OCI-LY1 (cell line): ENCODE measurements at regions not wholly inside any gene's neighbourhood (a gene's known extent, or its start where the extent isn't known, plus 50 kb on each side); places are given as distances from the start of the nearest gene placed in this dataset.
"Not testable (repeated sequence)": the region's sequence is repeated elsewhere in the genome, so short reads cannot be mapped to it uniquely, and the experiment has no call there.

ENCODE experiments used
- H2AFZ ChIP-seq: fragments of 200-600 bp; sonication (generic), shearing (Covaris generic); 2 replicates; pipeline ENCODE4 v1.6.0; 2014; ENCODE audit warnings: antibody characterized with exemption, mild to moderate bottlenecking, low read length
- H3F3A ChIP-seq: fragments of 200-600 bp; sonication (generic), shearing (Covaris generic); 2 replicates; pipeline ENCODE4 v1.6.0; 2014; ENCODE audit warnings: mild to moderate bottlenecking, antibody characterized with exemption, low read length, moderate library complexity; ENCODE audit not compliant: insufficient read depth
- H3K27ac ChIP-seq: fragments of 200-600 bp; sonication (generic); 2 replicates; pipeline ENCODE4 v1.5.1; 2014; ENCODE audit warnings: low read length, mixed run types, mild to moderate bottlenecking, low read depth; ENCODE audit not compliant: poor library complexity, severe bottlenecking
- H3K27me3 ChIP-seq: fragments of 200-600 bp; sonication (generic); 2 replicates; pipeline ENCODE4 v1.6.0; 2014; ENCODE audit warnings: antibody characterized with exemption, mild to moderate bottlenecking, low read length, moderate library complexity; ENCODE audit not compliant: insufficient read depth
- H3K36me3 ChIP-seq: fragments of 200-600 bp; sonication (generic); 2 replicates; pipeline ENCODE4 v1.6.1; 2014; ENCODE audit warnings: mild to moderate bottlenecking, antibody characterized with exemption, low read length, moderate library complexity, mixed read lengths; ENCODE audit not compliant: insufficient read depth
- H3K4me1 ChIP-seq: fragments of 200-600 bp; sonication (generic); 2 replicates; pipeline ENCODE4 v1.5.1; 2014; ENCODE audit warnings: mild to moderate bottlenecking, low read length, moderate library complexity; ENCODE audit not compliant: insufficient read depth, severe bottlenecking
- H3K4me2 ChIP-seq: fragments of 200-600 bp; sonication (generic), shearing (Covaris generic); 2 replicates; pipeline ENCODE4 v1.6.1; 2014; ENCODE audit warnings: low read length
- H3K4me3 ChIP-seq: fragments of 200-600 bp; sonication (generic); 2 replicates; pipeline ENCODE4 v1.5.1; 2014; ENCODE audit warnings: low read length, low read depth, mild to moderate bottlenecking, mixed read lengths; ENCODE audit not compliant: poor library complexity, severe bottlenecking
- H3K79me2 ChIP-seq: fragments of 200-600 bp; shearing (Covaris generic); 2 replicates; pipeline ENCODE4 v1.6.1; 2016; ENCODE audit warnings: mixed run types, low read length, mixed read lengths; ENCODE audit not compliant: insufficient read depth
- H3K9ac ChIP-seq: fragments of 200-600 bp; sonication (generic), shearing (Covaris generic); 2 replicates; pipeline ENCODE4 v1.6.1; 2014; ENCODE audit warnings: mild to moderate bottlenecking, low read length, mixed read lengths
- H3K9me2 ChIP-seq: fragments of 200-600 bp; sonication (generic), shearing (Covaris generic); 2 replicates; pipeline ENCODE4 v1.6.1; 2014; ENCODE audit warnings: low read depth, mild to moderate bottlenecking, low read length, mixed read lengths
- H3K9me3 ChIP-seq: fragments of 200-600 bp; shearing (Covaris generic); 2 replicates; pipeline ENCODE4 v1.6.1; 2014; ENCODE audit warnings: low read length, mixed read lengths
- H4K20me1 ChIP-seq: fragments of 200-600 bp; sonication (generic), shearing (Covaris generic); 2 replicates; pipeline ENCODE4 v1.6.0; 2016; ENCODE audit warnings: mild to moderate bottlenecking, low read length; ENCODE audit not compliant: insufficient read depth
- EZH2 ChIP-seq: fragments of 200-600 bp; sonication (generic), shearing (Covaris generic); IDR thresholded peaks from 2 replicates; pipeline ENCODE4 v1.8.0; 2017; ENCODE audit warnings: borderline replicate concordance, mixed run types, mild to moderate bottlenecking, antibody characterized with exemption, low read length, moderate library complexity, mixed read lengths
- TF ChIP-seq, protein P1 (sequence below): fragments of 200-600 bp; sonication (generic), shearing (Covaris generic); IDR thresholded peaks from 2 replicates; pipeline ENCODE4 v1.5.1; 2017; ENCODE audit warnings: mild to moderate bottlenecking, antibody characterized with exemption, low read length, moderate library complexity, mixed read lengths

- Histone ChIP-seq H3K9me2 (no peaks in the 10 kb centered on the region), H4K20me1 (no peaks in the 10 kb centered on the region), H3K9me3 (no peaks in the 10 kb centered on the region; the same call in 1 of the 2 replicates), H3K4me2 (no peak overlapping the region), H3K4me3 (no peak overlapping the region), H2AFZ (no peak overlapping the region), H3K79me2 (no peaks in the 10 kb centered on the region), H3K36me3 (no peaks in the 10 kb centered on the region), H3F3A (no peaks in the 10 kb centered on the region), H3K4me1 (no peaks in the 10 kb centered on the region), H3K27me3 (no peaks in the 10 kb centered on the region), H3K9ac (no peak overlapping the region), H3K27ac (no peak overlapping the region)
- TF ChIP-seq, protein P1, sequence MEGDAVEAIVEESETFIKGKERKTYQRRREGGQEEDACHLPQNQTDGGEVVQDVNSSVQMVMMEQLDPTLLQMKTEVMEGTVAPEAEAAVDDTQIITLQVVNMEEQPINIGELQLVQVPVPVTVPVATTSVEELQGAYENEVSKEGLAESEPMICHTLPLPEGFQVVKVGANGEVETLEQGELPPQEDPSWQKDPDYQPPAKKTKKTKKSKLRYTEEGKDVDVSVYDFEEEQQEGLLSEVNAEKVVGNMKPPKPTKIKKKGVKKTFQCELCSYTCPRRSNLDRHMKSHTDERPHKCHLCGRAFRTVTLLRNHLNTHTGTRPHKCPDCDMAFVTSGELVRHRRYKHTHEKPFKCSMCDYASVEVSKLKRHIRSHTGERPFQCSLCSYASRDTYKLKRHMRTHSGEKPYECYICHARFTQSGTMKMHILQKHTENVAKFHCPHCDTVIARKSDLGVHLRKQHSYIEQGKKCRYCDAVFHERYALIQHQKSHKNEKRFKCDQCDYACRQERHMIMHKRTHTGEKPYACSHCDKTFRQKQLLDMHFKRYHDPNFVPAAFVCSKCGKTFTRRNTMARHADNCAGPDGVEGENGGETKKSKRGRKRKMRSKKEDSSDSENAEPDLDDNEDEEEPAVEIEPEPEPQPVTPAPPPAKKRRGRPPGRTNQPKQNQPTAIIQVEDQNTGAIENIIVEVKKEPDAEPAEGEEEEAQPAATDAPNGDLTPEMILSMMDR = no peak
- no peak for TF ChIP-seq EZH2
These were observed 142.1 kb upstream of the PTPRZ1 start for GRCh38 chr7:121730869-121731268.

- H3K4me2 ChIP-seq = no peak overlapping the region
- H3K27ac ChIP-seq = no peak overlapping the region
- H2AFZ ChIP-seq = no peak overlapping the region
These were observed 158.2 kb upstream of the PTPRZ1 start for GRCh38 chr7:121714559-121715303.

DNA sequence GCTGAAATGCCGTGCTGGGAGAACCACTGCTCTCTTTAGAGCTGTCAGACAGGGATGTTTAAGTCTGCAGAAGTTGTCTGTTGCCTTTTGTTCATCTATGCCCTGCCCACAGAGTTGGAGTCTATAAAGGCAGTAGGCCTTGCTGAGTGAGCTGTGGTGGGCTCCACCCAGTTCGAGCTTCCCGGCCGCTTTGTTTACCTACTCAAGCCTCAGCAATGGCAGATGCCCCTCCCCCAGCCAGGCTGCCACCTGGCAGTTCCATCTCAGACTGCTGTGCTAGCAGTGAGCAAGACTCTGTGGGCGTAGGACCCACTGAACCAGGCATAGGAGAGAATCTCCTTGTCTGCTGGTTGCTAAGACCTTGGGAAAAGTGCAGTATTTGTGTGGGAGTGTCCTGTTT is 160.0 kb upstream of the PTPRZ1 start:
- H3K9me2 ChIP-seq, H2AFZ ChIP-seq, H3K36me3 ChIP-seq, H3K27ac ChIP-seq, H3F3A ChIP-seq, H3K27me3 ChIP-seq, H3K4me3 ChIP-seq, H3K79me2 ChIP-seq, H3K9ac ChIP-seq, H3K4me2 ChIP-seq, H4K20me1 ChIP-seq, H3K4me1 ChIP-seq, H3K9me3 ChIP-seq: not testable (repeated sequence)

More at GRCh38 chr7:121714559-121715303, 158.2 kb upstream of the PTPRZ1 start:
- Histone ChIP-seq H3K9me2 (no peaks in the 10 kb centered on the region), H3K4me1 (no peaks in the 10 kb centered on the region), H3K9ac (no peak overlapping the region), H3K4me3 (no peak overlapping the region), H4K20me1 (no peaks in the 10 kb centered on the region), H3K79me2 (no peaks in the 10 kb centered on the region), H3F3A (no peaks in the 10 kb centered on the region), H3K27me3 (no peaks in the 10 kb centered on the region), H3K36me3 (no peaks in the 10 kb centered on the region), H3K9me3 (no peaks in the 10 kb centered on the region)
- TF ChIP-seq EZH2 = no peak
- TF ChIP-seq, protein P1 = no peak

GRCh38 chr7:121697731-121698316 is 175.1 kb upstream of the PTPRZ1 start:
- H3K4me1 ChIP-seq = no peaks in the 10 kb centered on the region
- TF ChIP-seq, protein P1 = no peak
- no peak for TF ChIP-seq EZH2

More at GRCh38 chr7:121697731-121698316, 175.1 kb upstream of the PTPRZ1 start:
- Histone ChIP-seq H3K9me3 (no peaks in the 10 kb centered on the region), H3F3A (no peaks in the 10 kb centered on the region), H3K4me2 (no peak overlapping the region), H3K27ac (no peak overlapping the region), H3K79me2 (no peaks in the 10 kb centered on the region), H3K9me2 (no peaks in the 10 kb centered on the region), H3K27me3 (no peaks in the 10 kb centered on the region), H3K4me3 (no peak overlapping the region), H2AFZ (no peak overlapping the region), H4K20me1 (no peaks in the 10 kb centered on the region), H3K36me3 (no peaks in the 10 kb centered on the region), H3K9ac (no peak overlapping the region)
